Aorta (tissue), 5 donors: ENCODE measurements at regions not wholly inside any gene's neighbourhood (a gene's known extent, or its start where the extent isn't known, plus 50 kb on each side); places are given as distances from the start of the nearest gene placed in this dataset.
"Not testable (repeated sequence)": the region's sequence is repeated elsewhere in the genome, so short reads cannot be mapped to it uniquely, and the experiment has no call there.

Experiments
- ATAC-seq: fragments of 200-7000 bp; cut with Tn5 transposase; one replicate; pipeline ENCODE4 v1.9.1; 2022; ENCODE audit warnings: moderate library complexity; ENCODE audit not compliant: low FRiP score
- DNase-seq, 2 donors: peaks; one replicate each; pipeline ENCODE4 v3.0.0-alpha.2; 2020
- H3K27ac ChIP-seq, 2 donors: one replicate each; pipeline ENCODE4 v1.5.1; 2013; ENCODE audit warnings: low read length in 2 of 2, mild to moderate bottlenecking in 2 of 2, moderate library complexity in 2 of 2, control low read depth in 1 of 2, inconsistent platforms in 1 of 2, low read depth in 1 of 2
- H3K27me3 ChIP-seq, 2 donors: one replicate each; pipeline ENCODE4 v1.6.1; 2013; ENCODE audit warnings: control low read depth in 1 of 2, low read length in 1 of 2, mild to moderate bottlenecking in 1 of 2, moderate library complexity in 1 of 2; ENCODE audit not compliant: insufficient read depth in 2 of 2, control insufficient read depth in 1 of 2
- H3K36me3 ChIP-seq, 2 donors: one replicate each; pipeline ENCODE4 v1.6.1; 2013; ENCODE audit warnings: control low read depth in 1 of 2, low read length in 1 of 2, mild to moderate bottlenecking in 1 of 2; ENCODE audit not compliant: insufficient read depth in 2 of 2, control insufficient read depth in 1 of 2
- H3K4me1 ChIP-seq, 2 donors: one replicate each; pipeline ENCODE4 v1.6.1; 2013; ENCODE audit warnings: low read length in 2 of 2, control low read depth in 1 of 2, mild to moderate bottlenecking in 1 of 2, moderate library complexity in 1 of 2; ENCODE audit not compliant: insufficient read depth in 2 of 2, control insufficient read depth in 1 of 2
- H3K4me3 ChIP-seq, 2 donors: one replicate each; pipeline ENCODE4 v1.5.1; 2013; ENCODE audit warnings: low read length in 2 of 2, control low read depth in 1 of 2, mild to moderate bottlenecking in 1 of 2
- H3K9me3 ChIP-seq: one replicate; pipeline ENCODE4 v1.6.1; 2013; ENCODE audit warnings: mild to moderate bottlenecking, low read length; ENCODE audit not compliant: control insufficient read depth
- WGBS, 2 donors: extraction: QIAGEN DNeasy Blood & Tissue Kit; methylation state at CpG; one replicate each; pipeline ENCODE4 v1.1.7; 2013; 5-methylcytosine and 5-hydroxymethylcytosine counted together
- intact Hi-C, 2 donors: fragments of 100-400 bp; cut with DNase I; formaldehyde crosslinking; loops; one replicate each; pipeline versions ENCODE4 v1.14.2 to v1.15.0; 2022
- donor health status: healthy with polysubstance abuse.
- donor health status: Bipolar disorder and iron deficiency.
- donor health status: DM: no; HTN: no; CAD: no.
- donor health status: DM: no; HTN: no; CAD: no.
- donor health status: DM: yes; HTN: yes; CAD: no.

DNA sequence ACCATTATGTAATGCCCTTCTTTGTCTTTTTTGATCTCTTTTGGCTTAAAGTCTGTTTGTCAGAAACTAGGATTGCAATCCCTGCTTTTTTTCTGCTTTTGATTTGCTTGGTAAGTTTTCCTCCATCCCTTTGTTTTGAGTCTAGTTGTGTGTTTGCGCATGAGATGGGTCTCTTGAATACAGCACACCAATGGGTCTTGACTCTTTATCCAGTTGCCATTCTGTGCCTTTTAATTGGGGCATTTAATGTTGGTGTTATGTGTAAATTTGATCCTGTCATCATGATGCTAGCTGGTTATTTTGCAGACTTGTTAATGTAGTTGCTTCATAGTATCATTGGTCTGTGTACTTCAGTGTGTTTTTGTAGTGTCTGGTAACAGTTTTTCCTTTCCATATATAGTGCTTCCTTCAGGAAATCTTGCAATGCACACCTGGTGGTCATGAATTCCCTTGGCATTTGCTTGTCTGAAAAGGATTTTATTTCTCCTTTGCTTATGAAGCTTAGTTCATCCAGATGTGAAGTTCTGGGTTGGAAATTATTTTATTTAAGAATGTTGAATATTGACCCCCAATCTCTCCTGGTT, 416.9 kb downstream of the SPRY2 start:
- H3K36me3 ChIP-seq, H3K4me3 ChIP-seq, H3K27ac ChIP-seq, H3K4me1 ChIP-seq, H3K27me3 ChIP-seq, DNase-seq, ATAC-seq, intact Hi-C loops, H3K9me3 ChIP-seq: not testable (repeated sequence)
- 99 to 100% methylated on average over 1 of the region's 1 CpG for WGBS, 2 donors

DNA sequence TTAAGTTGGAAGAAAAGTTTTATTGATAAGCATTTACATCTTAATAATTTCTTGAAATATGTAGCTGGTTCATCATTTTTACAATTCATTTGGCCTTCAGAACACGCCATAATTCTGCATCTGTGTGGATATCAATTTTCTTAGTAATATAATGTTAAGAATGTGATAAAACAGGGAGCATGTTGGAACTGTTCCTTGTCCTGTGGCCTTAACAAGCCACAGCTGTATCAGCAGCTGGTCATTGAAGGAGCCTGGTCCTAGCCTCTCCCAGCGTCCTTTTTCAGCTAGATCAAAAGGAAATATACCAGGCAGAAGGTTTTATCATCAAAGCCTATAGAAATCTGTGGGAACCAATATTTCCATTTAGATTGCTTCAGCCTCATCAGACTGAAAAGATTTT, 421.8 kb downstream of the SPRY2 start:
- H3K27ac ChIP-seq = no peak overlapping the region
- no peaks in the 10 kb centered on the region for H3K9me3 ChIP-seq
- H3K4me1 ChIP-seq = no peaks in the 10 kb centered on the region
- ATAC-seq = no peak
- WGBS, 2 donors = 82 to 88% methylated on average over 2 of the region's 2 CpGs
- no peaks in the 10 kb centered on the region for H3K36me3 ChIP-seq
- no peaks in the 10 kb centered on the region for H3K27me3 ChIP-seq
- intact Hi-C loops = no loop called here
- no peak for DNase-seq
- no peak overlapping the region for H3K4me3 ChIP-seq

DNA sequence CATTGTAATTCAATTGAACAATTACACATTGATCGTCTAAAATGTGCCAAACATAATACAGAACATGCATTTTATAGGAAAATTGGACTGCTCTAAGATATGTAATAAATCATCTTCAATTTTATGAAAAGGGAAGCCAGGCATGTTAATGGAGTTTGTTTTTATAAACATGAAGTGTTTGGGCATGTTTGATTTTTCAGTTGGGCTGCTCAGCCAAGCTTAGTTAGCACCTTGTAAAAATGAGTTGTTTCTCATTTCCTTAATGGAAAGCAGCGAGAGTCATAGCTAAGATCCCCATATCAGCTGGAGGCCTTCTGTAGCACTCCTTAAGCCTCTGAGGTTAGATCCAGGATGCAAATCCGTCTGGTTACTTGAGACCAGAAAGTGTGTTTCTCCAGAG, 422.3 kb downstream of the SPRY2 start:
- intact Hi-C loops = no loop called here
- ATAC-seq (no peak), DNase-seq (no peak)
- Histone ChIP-seq H3K27me3 (no peaks in the 10 kb centered on the region), H3K4me1 (no peaks in the 10 kb centered on the region), H3K27ac (no peak overlapping the region), H3K9me3 (no peaks in the 10 kb centered on the region), H3K4me3 (no peak overlapping the region), H3K36me3 (no peaks in the 10 kb centered on the region)
- WGBS, 2 donors = 73 to 83% methylated on average over 3 of the region's 3 CpGs

DNA sequence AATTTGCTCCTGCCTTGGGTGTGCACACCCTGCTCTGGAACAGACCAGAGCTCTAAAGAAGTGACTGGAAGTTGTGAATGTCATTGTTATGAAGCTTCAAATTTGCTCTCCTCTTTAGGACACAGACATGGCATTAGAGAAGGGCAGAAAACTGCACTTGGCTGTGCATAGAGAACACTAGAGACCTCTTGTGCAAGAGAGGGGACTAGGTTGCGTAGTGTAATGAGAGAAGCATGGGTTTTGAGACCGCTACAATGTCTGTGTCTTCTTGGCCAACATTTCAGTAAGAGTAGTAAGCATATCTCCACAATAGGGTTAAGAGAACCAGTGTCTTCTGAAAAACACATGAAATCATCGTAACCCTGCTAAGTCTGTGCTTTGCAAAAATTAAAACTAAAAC, 423.3 kb downstream of the SPRY2 start:
- Histone ChIP-seq H3K4me3 (no peak overlapping the region), H3K9me3 (no peaks in the 10 kb centered on the region), H3K4me1 (no peaks in the 10 kb centered on the region), H3K27ac (no peak overlapping the region), H3K27me3 (no peaks in the 10 kb centered on the region), H3K36me3 (no peaks in the 10 kb centered on the region)
- ATAC-seq (no peak), DNase-seq (no peak)
- WGBS, 2 donors = 95 to 98% methylated on average over 3 of the region's 3 CpGs
- intact Hi-C loops = no loop called here

DNA sequence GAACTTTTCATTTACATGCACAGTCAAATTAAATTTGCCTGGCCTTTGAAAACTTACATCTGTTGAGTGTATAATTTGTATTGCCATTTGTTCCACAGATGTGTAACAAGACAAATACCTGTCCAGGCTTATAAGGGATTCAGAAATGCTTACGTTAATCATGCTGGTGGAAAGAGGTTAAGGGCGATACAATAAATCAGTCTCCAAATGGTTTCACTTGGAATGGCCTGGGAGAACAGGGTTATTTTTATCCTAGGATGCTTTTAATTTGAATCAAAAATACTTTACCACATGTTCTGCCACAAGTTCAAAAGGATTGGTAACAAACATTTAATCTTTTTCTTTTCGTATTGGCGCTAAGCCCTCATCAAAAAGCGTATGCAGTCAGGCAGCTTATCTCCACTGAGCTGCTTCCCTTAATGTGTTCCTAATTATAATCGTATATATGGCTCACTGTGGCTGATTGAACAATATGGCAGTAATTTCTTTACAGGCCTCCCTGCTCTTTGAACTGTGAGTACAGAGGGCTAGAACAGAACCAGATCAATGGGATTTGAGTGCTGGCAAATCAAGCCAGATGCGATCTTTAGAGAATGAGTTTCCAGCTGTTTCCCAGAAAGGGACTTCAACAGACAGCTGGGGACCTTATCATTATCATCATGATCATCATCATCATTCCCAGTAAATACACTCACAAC, 425.7 kb downstream of the SPRY2 start:
- intact Hi-C loops = no loop called here
- Histone ChIP-seq H3K4me1 (peaks cover 0 to 2% of the 10 kb centered on the region in 2 donors), H3K36me3 (no peaks in the 10 kb centered on the region), H3K27ac (no peak overlapping the region), H3K4me3 (no peak overlapping the region), H3K27me3 (no peaks in the 10 kb centered on the region), H3K9me3 (no peaks in the 10 kb centered on the region)
- ATAC-seq (no peak), DNase-seq (no peak)
- 71 to 76% methylated on average over 7 of the region's 7 CpGs for WGBS, 2 donors

DNA sequence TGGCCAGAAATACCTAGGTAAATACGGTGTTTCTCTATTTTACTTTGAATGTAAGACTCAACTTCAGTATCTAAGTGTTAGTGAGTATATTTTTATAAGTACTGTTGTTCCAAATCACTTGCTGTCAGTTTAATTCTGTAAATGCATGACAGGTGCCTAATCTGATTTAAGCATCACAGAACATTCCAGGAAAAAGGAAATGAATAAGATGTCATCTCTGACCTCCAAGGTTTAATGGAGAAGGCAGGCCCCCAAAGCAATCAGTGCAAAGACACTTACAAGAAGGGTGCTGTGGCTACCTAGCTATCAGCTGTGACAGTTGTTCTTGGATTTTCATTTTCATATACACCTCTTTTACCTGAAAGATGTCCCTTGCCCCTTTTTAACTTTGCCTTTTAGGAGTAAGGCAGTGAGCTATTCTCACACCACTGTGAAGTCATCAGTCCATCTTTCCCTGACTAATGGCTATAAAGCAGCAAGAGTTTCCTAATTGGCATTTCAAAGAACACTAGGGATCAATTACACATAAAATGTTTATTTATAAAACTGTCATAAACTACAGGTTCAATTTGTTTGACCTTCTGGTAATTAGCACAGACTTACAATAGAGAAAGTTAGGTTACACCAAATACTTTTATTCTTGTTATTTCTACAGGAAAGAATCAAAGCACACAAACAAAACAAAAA, 427.6 kb downstream of the SPRY2 start:
- intact Hi-C loops = no loop called here
- no peaks in the 10 kb centered on the region for H3K36me3 ChIP-seq
- DNase-seq (no peak), ATAC-seq (no peak)
- no peak overlapping the region for H3K27ac ChIP-seq
- peaks cover 0 to 2% of the 10 kb centered on the region in 2 donors for H3K4me1 ChIP-seq
- no peaks in the 10 kb centered on the region for H3K27me3 ChIP-seq
- H3K9me3 ChIP-seq = no peaks in the 10 kb centered on the region
- 95 to 100% methylated on average over 1 of the region's 1 CpG for WGBS, 2 donors
- H3K4me3 ChIP-seq = no peak overlapping the region

DNA sequence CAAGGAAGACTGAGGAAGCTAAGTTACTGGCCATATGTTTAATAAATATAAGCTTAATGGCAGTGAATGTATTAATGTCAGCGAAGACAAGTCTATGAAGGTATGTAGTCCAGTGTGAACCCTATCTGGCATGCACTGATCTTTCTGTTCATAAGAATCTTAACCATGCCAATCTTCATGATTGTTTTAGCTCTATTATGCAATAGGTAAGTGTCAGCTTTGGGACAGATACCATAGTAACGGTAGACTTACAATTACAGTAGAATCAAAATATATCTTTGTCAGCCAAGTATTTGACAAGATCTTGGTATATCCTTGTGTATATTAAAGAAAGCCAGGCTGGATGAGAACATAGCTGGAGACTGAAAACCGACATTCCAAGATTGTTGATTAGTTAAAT, 428.5 kb downstream of the SPRY2 start:
- DNase-seq = no peak
- Histone ChIP-seq H3K4me1 (peaks cover 0 to 2% of the 10 kb centered on the region in 2 donors), H3K4me3 (no peak overlapping the region), H3K36me3 (no peaks in the 10 kb centered on the region), H3K27me3 (no peaks in the 10 kb centered on the region), H3K27ac (no peak overlapping the region), H3K9me3 (no peaks in the 10 kb centered on the region)
- 89% methylated on average over 3 of the region's 3 CpGs for WGBS, 2 donors
- ATAC-seq = no peak
- intact Hi-C loops = no loop called here

DNA sequence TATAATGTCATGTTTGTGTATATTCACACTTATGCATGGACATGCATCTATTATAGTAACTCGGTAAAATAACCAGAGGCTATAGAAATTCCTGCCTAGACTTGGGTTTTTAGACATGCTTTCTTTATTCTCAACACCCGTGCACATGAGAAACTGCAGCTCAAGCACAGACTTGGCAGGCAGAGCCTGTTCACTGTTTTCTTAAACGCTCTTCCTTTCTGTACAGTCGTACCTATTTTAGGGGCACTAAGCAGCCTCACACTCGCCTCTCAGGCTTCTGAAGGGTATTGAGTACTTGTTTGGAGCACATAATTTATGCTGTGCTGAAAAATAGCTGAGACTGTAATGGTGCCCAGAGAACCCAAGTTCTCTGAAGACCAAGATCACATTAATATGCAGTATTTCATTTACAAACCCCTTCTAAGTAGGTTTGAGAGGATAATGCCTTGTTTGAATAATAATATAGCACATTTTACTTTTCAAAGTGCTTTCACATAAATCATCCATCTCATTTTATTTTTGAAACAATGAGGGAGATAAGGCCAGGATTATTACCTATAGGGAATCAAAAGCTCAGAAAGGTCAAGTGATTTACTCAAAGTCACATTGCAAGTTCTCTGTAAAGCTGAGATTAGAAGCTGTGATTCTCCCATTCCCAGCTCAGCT, 429.9 kb downstream of the SPRY2 start:
- Histone ChIP-seq H3K4me1 (peaks cover 0 to 2% of the 10 kb centered on the region in 2 donors), H3K27me3 (no peaks in the 10 kb centered on the region), H3K36me3 (no peaks in the 10 kb centered on the region), H3K27ac (no peak overlapping the region), H3K4me3 (no peak overlapping the region), H3K9me3 (no peaks in the 10 kb centered on the region)
- no peak for ATAC-seq
- intact Hi-C loops = no loop called here
- 10 to 19% methylated on average over 5 of the region's 5 CpGs for WGBS, 2 donors
- no peak for DNase-seq
